Breast epithelium (tissue), 4 donors: ENCODE measurements at regions not wholly inside any gene's neighbourhood (a gene's known extent, or its start where the extent isn't known, plus 50 kb on each side); places are given as distances from the start of the nearest gene placed in this dataset.

Source experiments
- DNase-seq, 2 donors: peaks; one replicate each; pipeline ENCODE4 v3.0.0-alpha.2; 2019; ENCODE audit warnings: low spot score in 2 of 2
- H3K27ac ChIP-seq, 2 donors: fragments of 200-600 bp; sonication (generic) in 1 of 2; one replicate each; pipeline ENCODE4 v1.5.1; 2016 to 2019; ENCODE audit warnings: mild to moderate bottlenecking in 1 of 2
- H3K27me3 ChIP-seq, 2 donors: fragments of 200-600 bp; sonication (generic) in 1 of 2; one replicate each; pipeline versions ENCODE4 v1.5.1 to v1.6.0; 2017 to 2019; ENCODE audit warnings: control low read depth in 1 of 2, mild to moderate bottlenecking in 1 of 2
- H3K36me3 ChIP-seq: fragments of 200-600 bp; one replicate; pipeline ENCODE4 v1.5.1; 2019
- H3K4me1 ChIP-seq, 2 donors: fragments of 200-600 bp; sonication (generic); one replicate each; pipeline ENCODE4 v1.5.1; 2016 to 2019; ENCODE audit warnings: control low read depth in 1 of 2
- H3K4me3 ChIP-seq, 3 donors: fragments of 200-600 bp; sonication (generic); 1 replicate in 2 of 3; 2 replicates in 1 of 3; pipeline ENCODE4 v1.5.1; 2016 to 2019; ENCODE audit warnings: mild to moderate bottlenecking in 3 of 3, moderate library complexity in 2 of 3
- H3K9me3 ChIP-seq, 2 donors: fragments of 200-600 bp; sonication (generic) in 1 of 2; one replicate each; pipeline ENCODE4 v1.5.1; 2016 to 2019; ENCODE audit warnings: control low read depth in 1 of 2
- POLR2A ChIP-seq: fragments of 450-650 bp; IDR thresholded peaks from one replicate; pipeline ENCODE4 v1.6.1; 2016; ENCODE audit warnings: antibody characterized with exemption, mild to moderate bottlenecking, moderate library complexity
- POLR2AphosphoS5 ChIP-seq, 3 donors: sonication (generic); formaldehyde crosslinking; IDR thresholded peaks; one replicate each; pipeline ENCODE4 v1.6.1; 2017; ENCODE audit warnings: antibody characterized with exemption in 3 of 3
- intact Hi-C: fragments of 100-400 bp; cut with DNase I; formaldehyde crosslinking; loops from one replicate; pipeline ENCODE4 v1.15.1; 2023; ENCODE audit warnings: low total_unique reads
- TF ChIP-seq, protein P1 (sequence below), 3 donors: fragments of 450-650 bp; IDR thresholded peaks; one replicate each; pipeline ENCODE4 v1.5.1; 2016 to 2017; ENCODE audit warnings: antibody characterized with exemption in 3 of 3, mild to moderate bottlenecking in 3 of 3, moderate library complexity in 3 of 3

DNA sequence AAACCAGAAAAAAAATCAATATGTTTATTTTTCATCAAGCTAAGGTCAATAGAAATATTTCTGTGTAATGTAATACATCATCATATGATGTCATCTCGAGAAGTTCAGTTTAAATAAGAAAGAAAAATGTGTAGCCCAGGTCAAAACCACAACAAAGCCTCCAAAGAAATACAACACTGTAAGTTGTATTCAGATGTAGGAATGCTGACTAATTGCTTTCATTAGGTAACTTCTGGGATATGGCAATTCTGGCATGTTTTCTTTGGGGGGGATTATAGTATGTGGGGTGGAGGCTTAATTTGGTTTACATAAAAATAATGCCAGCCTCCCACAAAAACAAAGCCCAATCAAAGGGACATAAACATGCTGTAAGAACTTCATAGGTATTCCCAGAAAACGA is 881.8 kb upstream of the CITED2 start:
- intact Hi-C loops, result no loop called here
- no peaks in the 10 kb centered on the region for H3K27me3 ChIP-seq
- H3K4me1 ChIP-seq, result no peaks in the 10 kb centered on the region
- no peaks in the 10 kb centered on the region for H3K36me3 ChIP-seq
- no peak overlapping the region for H3K27ac ChIP-seq
- H3K9me3 ChIP-seq, result no peaks in the 10 kb centered on the region
- no peak overlapping the region for H3K4me3 ChIP-seq
- TF ChIP-seq, protein P1, sequence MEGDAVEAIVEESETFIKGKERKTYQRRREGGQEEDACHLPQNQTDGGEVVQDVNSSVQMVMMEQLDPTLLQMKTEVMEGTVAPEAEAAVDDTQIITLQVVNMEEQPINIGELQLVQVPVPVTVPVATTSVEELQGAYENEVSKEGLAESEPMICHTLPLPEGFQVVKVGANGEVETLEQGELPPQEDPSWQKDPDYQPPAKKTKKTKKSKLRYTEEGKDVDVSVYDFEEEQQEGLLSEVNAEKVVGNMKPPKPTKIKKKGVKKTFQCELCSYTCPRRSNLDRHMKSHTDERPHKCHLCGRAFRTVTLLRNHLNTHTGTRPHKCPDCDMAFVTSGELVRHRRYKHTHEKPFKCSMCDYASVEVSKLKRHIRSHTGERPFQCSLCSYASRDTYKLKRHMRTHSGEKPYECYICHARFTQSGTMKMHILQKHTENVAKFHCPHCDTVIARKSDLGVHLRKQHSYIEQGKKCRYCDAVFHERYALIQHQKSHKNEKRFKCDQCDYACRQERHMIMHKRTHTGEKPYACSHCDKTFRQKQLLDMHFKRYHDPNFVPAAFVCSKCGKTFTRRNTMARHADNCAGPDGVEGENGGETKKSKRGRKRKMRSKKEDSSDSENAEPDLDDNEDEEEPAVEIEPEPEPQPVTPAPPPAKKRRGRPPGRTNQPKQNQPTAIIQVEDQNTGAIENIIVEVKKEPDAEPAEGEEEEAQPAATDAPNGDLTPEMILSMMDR (IDR thresholded peaks at IDR 0.05), result no peak
- TF ChIP-seq POLR2A (no peak), POLR2AphosphoS5 (IDR thresholded peaks at IDR 0.05) (no peak)
- no peak for DNase-seq

DNA sequence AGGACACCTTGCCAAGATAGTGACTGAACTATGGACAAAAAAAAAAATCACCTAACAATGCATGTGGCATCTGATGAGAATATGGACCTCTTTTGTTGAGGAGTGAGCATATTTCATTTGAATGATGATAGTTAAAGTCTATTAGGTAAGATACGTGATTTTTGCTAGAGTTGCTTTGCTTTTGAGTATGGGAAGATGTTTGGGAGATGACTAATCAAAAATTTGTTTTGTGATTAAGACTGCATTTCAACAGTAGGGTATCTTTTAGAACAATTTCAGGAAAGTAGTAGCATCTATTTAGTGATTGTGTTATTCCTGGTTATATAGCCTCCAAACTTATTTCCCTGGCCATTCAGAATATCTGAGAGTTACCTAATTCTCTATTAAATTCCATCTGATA is 878.6 kb upstream of the CITED2 start:
- Histone ChIP-seq H3K4me3 (no peak overlapping the region), H3K36me3 (no peaks in the 10 kb centered on the region), H3K27me3 (no peaks in the 10 kb centered on the region), H3K9me3 (no peaks in the 10 kb centered on the region), H3K27ac (no peak overlapping the region), H3K4me1 (no peaks in the 10 kb centered on the region)
- intact Hi-C loops, result no loop called here
- DNase-seq, result no peak
- TF ChIP-seq POLR2A, result no peak
- TF ChIP-seq, protein P1 (IDR thresholded peaks at IDR 0.05), result no peak
- no peak for TF ChIP-seq POLR2AphosphoS5 (IDR thresholded peaks at IDR 0.05)

DNA sequence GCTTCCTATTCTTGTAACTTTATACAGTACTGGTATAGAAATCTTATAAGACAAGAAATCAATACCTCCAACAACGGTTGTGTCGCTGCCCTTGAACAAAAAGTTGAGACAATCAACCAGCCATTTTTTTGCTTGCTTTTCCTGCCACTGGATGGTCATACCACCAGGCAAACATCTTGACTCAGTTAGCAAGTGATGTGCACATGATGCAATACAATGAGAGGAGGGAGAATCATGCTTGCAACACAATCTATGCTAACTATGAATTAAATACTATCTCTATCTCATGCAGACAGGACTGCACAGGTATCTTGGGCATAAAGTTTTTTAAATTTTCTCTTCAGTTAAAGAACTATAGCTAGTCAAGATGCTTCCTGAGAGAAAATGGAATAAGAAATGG is 877.7 kb upstream of the CITED2 start:
- Histone ChIP-seq H3K4me3 (no peak overlapping the region), H3K4me1 (no peaks in the 10 kb centered on the region), H3K27me3 (no peaks in the 10 kb centered on the region), H3K27ac (no peak overlapping the region), H3K9me3 (no peaks in the 10 kb centered on the region), H3K36me3 (no peaks in the 10 kb centered on the region)
- intact Hi-C loops, result no loop called here
- no peak for DNase-seq
- TF ChIP-seq POLR2AphosphoS5 (IDR thresholded peaks at IDR 0.05), result no peak
- no peak for TF ChIP-seq POLR2A
- TF ChIP-seq, protein P1 (IDR thresholded peaks at IDR 0.05), result no peak

DNA sequence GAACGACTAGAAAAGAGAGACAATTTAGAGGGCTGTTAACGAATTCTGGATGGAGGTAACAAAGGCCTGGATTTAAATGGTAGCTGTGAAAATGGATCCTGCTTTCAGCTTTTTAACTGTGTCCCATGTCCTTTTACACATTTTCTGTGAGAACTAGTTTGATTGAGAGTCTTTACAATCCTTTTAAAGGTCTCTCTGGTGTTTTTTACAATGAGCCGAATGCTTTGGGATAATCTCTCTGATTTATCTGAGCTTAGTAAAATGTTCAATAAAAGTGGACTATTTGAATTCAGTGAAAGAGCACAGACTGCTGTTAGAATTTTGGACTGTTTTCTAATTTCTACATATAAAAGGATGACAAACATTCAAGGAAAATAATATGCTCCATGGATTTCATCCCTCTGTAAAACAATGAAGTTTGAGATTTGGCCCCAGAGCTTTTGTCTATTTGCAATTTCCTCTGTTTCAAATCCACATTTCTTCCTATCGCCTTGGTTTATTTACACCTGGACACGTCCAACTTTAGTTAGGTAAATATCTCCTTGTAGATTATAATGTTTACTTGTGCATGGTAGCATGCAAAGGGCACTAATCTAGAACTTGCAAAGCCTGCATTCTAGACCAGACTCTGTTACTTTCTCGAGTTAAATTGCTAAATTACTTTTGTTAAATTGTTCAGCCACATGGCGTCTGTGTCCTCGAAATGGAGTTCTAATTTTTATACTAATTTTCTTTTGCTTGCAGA is 871.0 kb upstream of the CITED2 start:
- no peaks in the 10 kb centered on the region for H3K36me3 ChIP-seq
- no peaks in the 10 kb centered on the region for H3K9me3 ChIP-seq
- intact Hi-C loops, result no loop called here
- H3K27ac ChIP-seq, result no peak overlapping the region
- H3K4me3 ChIP-seq, result no peak overlapping the region
- H3K27me3 ChIP-seq, result no peaks in the 10 kb centered on the region
- no peak for DNase-seq
- H3K4me1 ChIP-seq, result no peaks in the 10 kb centered on the region
- TF ChIP-seq POLR2AphosphoS5 (IDR thresholded peaks at IDR 0.05) (no peak), POLR2A (no peak)
- TF ChIP-seq, protein P1 (IDR thresholded peaks at IDR 0.05), result no peak

DNA sequence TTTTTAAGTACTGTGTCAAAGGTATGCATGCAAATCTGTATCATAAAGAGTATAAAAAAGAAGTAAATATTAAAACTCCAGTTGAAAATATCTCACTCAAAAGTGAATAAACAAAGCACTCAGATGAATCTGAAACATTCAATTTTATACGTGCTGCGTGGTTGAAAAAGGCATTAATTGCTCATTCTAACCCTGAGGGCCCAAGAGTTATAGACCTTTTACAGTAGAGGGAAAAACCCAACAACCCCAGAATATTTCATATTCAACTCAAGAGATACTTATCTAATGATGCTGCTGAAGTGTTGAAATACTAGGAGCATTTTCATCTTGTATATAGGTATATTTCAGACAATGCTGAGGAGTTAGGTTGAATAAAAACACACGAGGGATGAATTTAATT is 862.8 kb upstream of the CITED2 start:
- TF ChIP-seq POLR2A (no peak), POLR2AphosphoS5 (IDR thresholded peaks at IDR 0.05) (no peak)
- TF ChIP-seq, protein P1 (IDR thresholded peaks at IDR 0.05), result no peak
- peaks cover 8 to 10% of the 10 kb centered on the region in 2 donors for H3K9me3 ChIP-seq
- intact Hi-C loops, result no loop called here
- H3K36me3 ChIP-seq, result no peaks in the 10 kb centered on the region
- DNase-seq, result no peak
- no peaks in the 10 kb centered on the region for H3K4me1 ChIP-seq
- no peak overlapping the region for H3K4me3 ChIP-seq
- no peak overlapping the region for H3K27ac ChIP-seq
- no peaks in the 10 kb centered on the region for H3K27me3 ChIP-seq
